NCI-H510A (cell line): ENCODE measurements at regions not wholly inside any gene's neighbourhood (a gene's known extent, or its start where the extent isn't known, plus 50 kb on each side); places are given as distances from the start of the nearest gene placed in this dataset.
"Not testable (repeated sequence)": the region's sequence is repeated elsewhere in the genome, so short reads cannot be mapped to it uniquely, and the experiment has no call there.

Experiments
- DNase-seq: peaks from one replicate; lab custom pipeline; 2025; lab: John Stamatoyannopoulos, UW

GRCh38 chr2:71922499-71923142, 225.0 kb downstream of the CYP26B1 start:
- DNase-seq = no peak

GRCh38 chr2:71922091-71922490, 225.6 kb downstream of the CYP26B1 start:
- DNase-seq = no peak

GRCh38 chr2:71920819-71921218, 226.8 kb downstream of the CYP26B1 start:
- not testable (repeated sequence) for DNase-seq

- no peak for DNase-seq
These were observed 228.0 kb downstream of the CYP26B1 start for GRCh38 chr2:71919708-71920107.

GRCh38 chr2:71910277-71910676, 237.4 kb downstream of the CYP26B1 start:
- no peak for DNase-seq

- no peak for DNase-seq
These were observed 238.9 kb downstream of the CYP26B1 start for GRCh38 chr2:71908798-71909197.

- DNase-seq = no peak
These were observed 240.2 kb downstream of the CYP26B1 start for GRCh38 chr2:71907503-71907902.

- no peak for DNase-seq
These were observed 241.2 kb downstream of the CYP26B1 start for GRCh38 chr2:71906357-71906973.

- DNase-seq = no peak
These were observed 242.5 kb downstream of the CYP26B1 start for GRCh38 chr2:71905205-71905604.

- DNase-seq = no peak
These were observed 243.8 kb downstream of the CYP26B1 start for GRCh38 chr2:71903841-71904240.

GRCh38 chr2:71901466-71901865, 246.2 kb downstream of the CYP26B1 start:
- DNase-seq = no peak

GRCh38 chr2:71898851-71899681, 248.6 kb downstream of the CYP26B1 start:
- no peak for DNase-seq

GRCh38 chr2:71898375-71898774, 249.3 kb downstream of the CYP26B1 start:
- DNase-seq = no peak

- DNase-seq = no peak
These were observed 249.8 kb downstream of the CYP26B1 start for GRCh38 chr2:71897836-71898235.

GRCh38 chr2:71897137-71897480, 250.6 kb downstream of the CYP26B1 start:
- no peak for DNase-seq

- DNase-seq = no peak
These were observed 251.1 kb downstream of the CYP26B1 start for GRCh38 chr2:71896385-71897136.

GRCh38 chr2:71895320-71896161, 252.1 kb downstream of the CYP26B1 start:
- no peak for DNase-seq

- no peak for DNase-seq
These were observed 253.4 kb downstream of the CYP26B1 start for GRCh38 chr2:71894261-71894660.

GRCh38 chr2:71893646-71894045, 254.0 kb downstream of the CYP26B1 start:
- DNase-seq = no peak

GRCh38 chr2:71892896-71893295, 254.8 kb downstream of the CYP26B1 start:
- no peak for DNase-seq

- DNase-seq = no peak
These were observed 255.3 kb downstream of the CYP26B1 start for GRCh38 chr2:71892423-71892730.
